ENCODE measurements at regions not wholly inside any gene's neighbourhood (a gene's known extent, or its start where the extent isn't known, plus 50 kb on each side); places are given as distances from the start of the nearest gene placed in this dataset.

DNA sequence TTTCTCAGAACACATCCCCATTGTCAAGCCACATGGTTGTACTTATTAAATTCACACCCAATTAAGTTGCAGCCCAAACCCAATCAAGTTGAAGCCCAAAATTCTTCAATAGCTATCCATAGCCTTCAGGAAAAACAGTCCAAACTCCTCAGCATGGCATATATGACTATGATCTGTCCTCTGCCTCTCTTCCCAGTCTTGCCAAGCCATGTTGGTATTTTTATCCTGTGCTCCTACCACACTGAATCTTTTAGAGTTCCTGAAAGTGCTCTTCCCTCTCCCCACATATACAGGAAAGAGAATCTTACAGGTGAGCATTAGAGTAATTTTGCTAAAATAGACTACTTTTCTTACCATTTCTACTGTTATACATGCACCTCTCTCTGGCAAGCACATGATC is 834.9 kb downstream of the RPS29 start:
- TF ChIP-seq CTCF (IDR thresholded peaks at IDR 0.05; ENCODE audit: low read length) = no peak
- no peak for TF ChIP-seq EZH2 (IDR thresholded peaks at IDR 0.05; ENCODE audit: borderline replicate concordance, low read length)
